ENCODE measurements at regions not wholly inside any gene's neighbourhood (a gene's known extent, or its start where the extent isn't known, plus 50 kb on each side); places are given as distances from the start of the nearest gene placed in this dataset.

- peak overlapping the region; percentile 44 for H3K27ac Mint-ChIP-seq
- no peaks in the 10 kb centered on the region for H3K9me3 ChIP-seq (ENCODE audit: control insufficient read depth, low read length, poor library complexity, severe bottlenecking)
These were observed 96.3 kb upstream of the MBNL1 start for GRCh38 chr3:152172460-152172859.

GRCh38 chr3:152173627-152174026 lies 95.1 kb upstream of the MBNL1 start:
- H3K9me3 ChIP-seq (ENCODE audit: control insufficient read depth, low read length, poor library complexity, severe bottlenecking): no peaks in the 10 kb centered on the region
- Mint-ChIP-seq H3K4me3 (no peak overlapping the region), H3K4me1 (peaks cover 10% of the 10 kb centered on the region), H3K27me3 (no peaks in the 10 kb centered on the region), H3K27ac (no peak overlapping the region), H3K36me3 (ENCODE audit: low read depth) (peaks cover 3% of the 10 kb centered on the region)
- ATAC-seq (no peak), DNase-seq (no peak)

More at GRCh38 chr3:152172460-152172859, 96.3 kb upstream of the MBNL1 start:
- ATAC-seq (no peak), DNase-seq (no peak)
- H3K4me3 Mint-ChIP-seq: no peak overlapping the region
- peaks cover 3% of the 10 kb centered on the region for H3K36me3 Mint-ChIP-seq (ENCODE audit: low read depth)
- peaks cover 6% of the 10 kb centered on the region for H3K4me1 Mint-ChIP-seq
- no peaks in the 10 kb centered on the region for H3K27me3 Mint-ChIP-seq

- H3K9me3 ChIP-seq (ENCODE audit: control insufficient read depth, low read length, poor library complexity, severe bottlenecking): no peaks in the 10 kb centered on the region
- no peak for ATAC-seq
- Mint-ChIP-seq H3K36me3 (ENCODE audit: low read depth) (peaks cover 3% of the 10 kb centered on the region), H3K4me1 (peaks cover 11% of the 10 kb centered on the region), H3K27ac (no peak overlapping the region), H3K27me3 (no peaks in the 10 kb centered on the region), H3K4me3 (no peak overlapping the region)
- no peak for DNase-seq
These were observed 93.7 kb upstream of the MBNL1 start for GRCh38 chr3:152174876-152175527.

GRCh38 chr3:152175528-152175889 lies 93.2 kb upstream of the MBNL1 start:
- no peak overlapping the region for H3K4me3 Mint-ChIP-seq
- H3K36me3 Mint-ChIP-seq (ENCODE audit: low read depth): peaks cover 3% of the 10 kb centered on the region
- peaks cover 11% of the 10 kb centered on the region for H3K4me1 Mint-ChIP-seq
- no peak overlapping the region for H3K27ac Mint-ChIP-seq
- H3K9me3 ChIP-seq (ENCODE audit: control insufficient read depth, low read length, poor library complexity, severe bottlenecking): no peaks in the 10 kb centered on the region
- DNase-seq: no peak
- no peaks in the 10 kb centered on the region for H3K27me3 Mint-ChIP-seq
- ATAC-seq: no peak

GRCh38 chr3:152176241-152176640 lies 92.5 kb upstream of the MBNL1 start:
- H3K4me3 Mint-ChIP-seq: no peak overlapping the region
- H3K27ac Mint-ChIP-seq: no peak overlapping the region
- peaks cover 11% of the 10 kb centered on the region for H3K4me1 Mint-ChIP-seq
- ATAC-seq (no peak), DNase-seq (no peak)
- H3K36me3 Mint-ChIP-seq (ENCODE audit: low read depth): peaks cover 3% of the 10 kb centered on the region
- H3K27me3 Mint-ChIP-seq: no peaks in the 10 kb centered on the region
- H3K9me3 ChIP-seq (ENCODE audit: control insufficient read depth, low read length, poor library complexity, severe bottlenecking): no peaks in the 10 kb centered on the region

GRCh38 chr3:152176998-152177397 lies 91.7 kb upstream of the MBNL1 start:
- Mint-ChIP-seq H3K4me3 (no peak overlapping the region), H3K27me3 (no peaks in the 10 kb centered on the region), H3K36me3 (ENCODE audit: low read depth) (peaks cover 3% of the 10 kb centered on the region), H3K27ac (no peak overlapping the region), H3K4me1 (peaks cover 11% of the 10 kb centered on the region)
- DNase-seq: no peak
- no peaks in the 10 kb centered on the region for H3K9me3 ChIP-seq (ENCODE audit: control insufficient read depth, low read length, poor library complexity, severe bottlenecking)
- no peak for ATAC-seq

- no peaks in the 10 kb centered on the region for H3K27me3 Mint-ChIP-seq
- no peaks in the 10 kb centered on the region for H3K9me3 ChIP-seq (ENCODE audit: control insufficient read depth, low read length, poor library complexity, severe bottlenecking)
- H3K27ac Mint-ChIP-seq: no peak overlapping the region
- DNase-seq: no peak
- H3K4me3 Mint-ChIP-seq: no peak overlapping the region
- ATAC-seq: no peak
- H3K4me1 Mint-ChIP-seq: peaks cover 19% of the 10 kb centered on the region
- H3K36me3 Mint-ChIP-seq (ENCODE audit: low read depth): no peaks in the 10 kb centered on the region
These were observed 91.0 kb upstream of the MBNL1 start for GRCh38 chr3:152177757-152178156.

GRCh38 chr3:152183473-152183872 lies 85.3 kb upstream of the MBNL1 start:
- Mint-ChIP-seq H3K4me1 (peaks cover 35% of the 10 kb centered on the region), H3K36me3 (ENCODE audit: low read depth) (no peaks in the 10 kb centered on the region), H3K27ac (peak overlapping the region; percentile 69), H3K27me3 (no peaks in the 10 kb centered on the region), H3K4me3 (peak overlapping the region; percentile 37)
- peak in 2 of 3 donors; percentile 16 to 32 for DNase-seq
- H3K9me3 ChIP-seq (ENCODE audit: control insufficient read depth, low read length, poor library complexity, severe bottlenecking): no peaks in the 10 kb centered on the region
- peak; percentile 76 for ATAC-seq

- Mint-ChIP-seq H3K4me1 (peaks cover 43% of the 10 kb centered on the region), H3K27me3 (no peaks in the 10 kb centered on the region), H3K36me3 (ENCODE audit: low read depth) (no peaks in the 10 kb centered on the region), H3K27ac (no peak overlapping the region), H3K4me3 (no peak overlapping the region)
- ATAC-seq (no peak), DNase-seq (no peak)
- no peaks in the 10 kb centered on the region for H3K9me3 ChIP-seq (ENCODE audit: control insufficient read depth, low read length, poor library complexity, severe bottlenecking)
These were observed 83.6 kb upstream of the MBNL1 start for GRCh38 chr3:152184971-152185686.

GRCh38 chr3:152185891-152186630 lies 82.7 kb upstream of the MBNL1 start:
- no peaks in the 10 kb centered on the region for H3K27me3 Mint-ChIP-seq
- H3K36me3 Mint-ChIP-seq (ENCODE audit: low read depth): no peaks in the 10 kb centered on the region
- no peak for DNase-seq

GRCh38 chr3:152190636-152191183 lies 78.0 kb upstream of the MBNL1 start:
- Mint-ChIP-seq H3K36me3 (ENCODE audit: low read depth) (no peaks in the 10 kb centered on the region), H3K4me1 (peaks cover 45% of the 10 kb centered on the region), H3K4me3 (no peak overlapping the region), H3K27ac (no peak overlapping the region), H3K27me3 (no peaks in the 10 kb centered on the region)
- DNase-seq (no peak), ATAC-seq (no peak)
- no peaks in the 10 kb centered on the region for H3K9me3 ChIP-seq (ENCODE audit: control insufficient read depth, low read length, poor library complexity, severe bottlenecking)

More at GRCh38 chr3:152185891-152186630, 82.7 kb upstream of the MBNL1 start:
- ATAC-seq: no peak
- Mint-ChIP-seq H3K4me3 (no peak overlapping the region), H3K27ac (peak overlapping the region; percentile 34), H3K4me1 (peaks cover 49% of the 10 kb centered on the region)
- no peaks in the 10 kb centered on the region for H3K9me3 ChIP-seq (ENCODE audit: control insufficient read depth, low read length, poor library complexity, severe bottlenecking)

GRCh38 chr3:152192050-152192449 lies 76.7 kb upstream of the MBNL1 start:
- Mint-ChIP-seq H3K27me3 (no peaks in the 10 kb centered on the region), H3K4me1 (peaks cover 54% of the 10 kb centered on the region), H3K36me3 (ENCODE audit: low read depth) (no peaks in the 10 kb centered on the region), H3K27ac (peak overlapping the region; percentile 99), H3K4me3 (peak overlapping the region; percentile 91)
- H3K9me3 ChIP-seq (ENCODE audit: control insufficient read depth, low read length, poor library complexity, severe bottlenecking): no peaks in the 10 kb centered on the region
- ATAC-seq (peak; percentile 55), DNase-seq (no peak)

GRCh38 chr3:152192936-152193672 lies 75.6 kb upstream of the MBNL1 start:
- Mint-ChIP-seq H3K4me3 (peak overlapping the region; percentile 91), H3K4me1 (peaks cover 58% of the 10 kb centered on the region), H3K27me3 (no peaks in the 10 kb centered on the region), H3K36me3 (ENCODE audit: low read depth) (no peaks in the 10 kb centered on the region), H3K27ac (peak overlapping the region; percentile 99)
- DNase-seq (no peak), ATAC-seq (peak; percentile 6)
- H3K9me3 ChIP-seq (ENCODE audit: control insufficient read depth, low read length, poor library complexity, severe bottlenecking): no peaks in the 10 kb centered on the region
